ENCODE measurements at regions not wholly inside any gene's neighbourhood (a gene's known extent, or its start where the extent isn't known, plus 50 kb on each side); places are given as distances from the start of the nearest gene placed in this dataset.

GRCh38 chr5:122697191-122697590 lies 77.7 kb upstream of the SNX2 start:
- TF ChIP-seq CTCF (IDR thresholded peaks at IDR 0.05) = no peak
- TF ChIP-seq POLR2A (IDR thresholded peaks at IDR 0.05) = no peak
